Medulla oblongata (tissue), 1 donor: ENCODE measurements at regions not wholly inside any gene's neighbourhood (a gene's known extent, or its start where the extent isn't known, plus 50 kb on each side); places are given as distances from the start of the nearest gene placed in this dataset.
A peak's percentile ranks its signal among the peaks of the same experiment; 100 is the strongest.

ENCODE experiments used
- DNase-seq: peaks from one replicate; pipeline ENCODE4 v3.0.0-alpha.2; 2015; ENCODE audit errors: extremely low spot score

- peak; percentile 22 for DNase-seq
Measured at GRCh38 chr22:42180349-42180842, 49.8 kb upstream of the CYP2D6 start.
